ENCODE measurements at regions not wholly inside any gene's neighbourhood (a gene's known extent, or its start where the extent isn't known, plus 50 kb on each side); places are given as distances from the start of the nearest gene placed in this dataset.

DNA sequence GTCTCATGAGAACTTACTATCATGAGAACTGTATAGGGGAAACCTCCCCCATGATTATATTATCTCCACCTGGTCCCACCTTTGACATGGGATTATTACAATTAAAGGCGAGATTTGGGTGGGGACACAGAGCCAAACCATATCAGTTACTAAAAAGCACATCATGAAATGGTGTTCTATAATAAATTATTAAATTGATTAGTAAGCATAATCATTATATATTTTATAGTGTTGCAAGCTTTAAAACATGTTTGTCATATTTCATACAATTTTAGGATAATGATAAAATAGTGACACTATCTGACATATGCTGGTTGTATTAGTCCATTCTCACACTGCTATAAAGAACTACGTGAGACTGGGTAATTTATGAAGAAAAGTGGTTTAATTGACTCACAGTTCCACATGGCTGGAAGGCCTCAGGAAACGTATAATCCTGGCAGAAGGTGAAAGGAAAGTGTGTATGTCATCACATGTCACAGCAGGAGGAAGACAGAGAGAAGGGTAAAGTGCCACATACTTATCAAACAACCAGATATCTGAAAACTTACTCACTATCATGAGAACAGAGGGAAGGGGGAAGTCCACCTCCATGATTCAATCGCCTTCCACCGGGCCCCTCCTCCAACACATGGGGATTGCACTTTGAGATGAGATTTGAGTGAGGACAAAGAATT is 539.2 kb upstream of the OLFM3 start:
- TF ChIP-seq, protein P1, sequence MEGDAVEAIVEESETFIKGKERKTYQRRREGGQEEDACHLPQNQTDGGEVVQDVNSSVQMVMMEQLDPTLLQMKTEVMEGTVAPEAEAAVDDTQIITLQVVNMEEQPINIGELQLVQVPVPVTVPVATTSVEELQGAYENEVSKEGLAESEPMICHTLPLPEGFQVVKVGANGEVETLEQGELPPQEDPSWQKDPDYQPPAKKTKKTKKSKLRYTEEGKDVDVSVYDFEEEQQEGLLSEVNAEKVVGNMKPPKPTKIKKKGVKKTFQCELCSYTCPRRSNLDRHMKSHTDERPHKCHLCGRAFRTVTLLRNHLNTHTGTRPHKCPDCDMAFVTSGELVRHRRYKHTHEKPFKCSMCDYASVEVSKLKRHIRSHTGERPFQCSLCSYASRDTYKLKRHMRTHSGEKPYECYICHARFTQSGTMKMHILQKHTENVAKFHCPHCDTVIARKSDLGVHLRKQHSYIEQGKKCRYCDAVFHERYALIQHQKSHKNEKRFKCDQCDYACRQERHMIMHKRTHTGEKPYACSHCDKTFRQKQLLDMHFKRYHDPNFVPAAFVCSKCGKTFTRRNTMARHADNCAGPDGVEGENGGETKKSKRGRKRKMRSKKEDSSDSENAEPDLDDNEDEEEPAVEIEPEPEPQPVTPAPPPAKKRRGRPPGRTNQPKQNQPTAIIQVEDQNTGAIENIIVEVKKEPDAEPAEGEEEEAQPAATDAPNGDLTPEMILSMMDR (IDR thresholded peaks at IDR 0.05): no peak
- no peak for TF ChIP-seq POLR2A (IDR thresholded peaks at IDR 0.05)
